Upper lobe of right lung (tissue), 1 donor: ENCODE measurements at regions not wholly inside any gene's neighbourhood (a gene's known extent, or its start where the extent isn't known, plus 50 kb on each side); places are given as distances from the start of the nearest gene placed in this dataset.
"Not testable (repeated sequence)": the region's sequence is repeated elsewhere in the genome, so short reads cannot be mapped to it uniquely, and the experiment has no call there.

Source experiments
- ATAC-seq: fragments of 200-7000 bp; cut with Tn5 transposase; one replicate; pipeline ENCODE4 v1.9.1; 2020; ENCODE audit warnings: mild to moderate bottlenecking, moderate library complexity
- DNase-seq: peaks from one replicate; pipeline ENCODE4 v3.0.0-alpha.2; 2020
- H3K27ac ChIP-seq: fragments of 200-600 bp; one replicate; pipeline ENCODE4 v1.8.0; 2022
- H3K27me3 ChIP-seq: fragments of 200-600 bp; one replicate; pipeline ENCODE4 v1.8.0; 2022; ENCODE audit warnings: mild to moderate bottlenecking
- H3K36me3 ChIP-seq: fragments of 200-600 bp; one replicate; pipeline ENCODE4 v1.8.0; 2022
- H3K4me1 ChIP-seq: fragments of 200-600 bp; one replicate; pipeline ENCODE4 v1.8.0; 2022
- H3K4me3 ChIP-seq: fragments of 200-600 bp; one replicate; pipeline ENCODE4 v1.8.0; 2022; ENCODE audit warnings: mild to moderate bottlenecking
- H3K9me3 ChIP-seq: fragments of 200-600 bp; one replicate; pipeline ENCODE4 v1.8.0; 2022
- intact Hi-C: fragments of 100-400 bp; cut with DNase I; formaldehyde crosslinking; loops from one replicate; pipeline ENCODE4 v1.11.0; 2022
- TF ChIP-seq, protein P1 (sequence below): fragments of 200-600 bp; IDR thresholded peaks from one replicate; pipeline ENCODE4 v1.8.0; 2022; ENCODE audit warnings: antibody characterized with exemption
- donor health status: DM: no; HTN: yes; CAD: no; lungs with severe emphysema.

DNA sequence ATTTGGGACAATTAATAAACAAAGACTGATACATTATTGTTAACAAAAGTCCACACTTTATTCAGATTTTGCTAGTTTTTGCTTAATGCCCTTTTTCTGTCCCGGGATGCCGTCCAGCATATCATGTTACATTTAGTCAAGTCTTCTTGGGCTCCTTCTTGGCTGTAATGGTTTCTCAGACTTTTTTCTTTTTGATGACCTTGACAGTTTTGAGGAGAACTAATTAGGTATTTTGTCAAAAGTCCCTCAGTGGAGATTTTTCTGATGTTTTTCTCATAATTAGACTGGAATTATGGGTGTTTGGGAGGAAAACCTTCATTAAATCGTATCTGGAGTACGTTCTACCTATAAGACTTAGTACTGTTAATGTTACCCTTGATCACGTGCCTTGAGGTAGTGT, 177.2 kb downstream of the MCHR2 start:
- intact Hi-C loops = no loop called here
- no peak overlapping the region for H3K27ac ChIP-seq
- no peaks in the 10 kb centered on the region for H3K36me3 ChIP-seq
- no peak for ATAC-seq
- H3K4me3 ChIP-seq = no peak overlapping the region
- no peaks in the 10 kb centered on the region for H3K9me3 ChIP-seq
- no peak for DNase-seq
- H3K27me3 ChIP-seq = no peaks in the 10 kb centered on the region
- TF ChIP-seq, protein P1, sequence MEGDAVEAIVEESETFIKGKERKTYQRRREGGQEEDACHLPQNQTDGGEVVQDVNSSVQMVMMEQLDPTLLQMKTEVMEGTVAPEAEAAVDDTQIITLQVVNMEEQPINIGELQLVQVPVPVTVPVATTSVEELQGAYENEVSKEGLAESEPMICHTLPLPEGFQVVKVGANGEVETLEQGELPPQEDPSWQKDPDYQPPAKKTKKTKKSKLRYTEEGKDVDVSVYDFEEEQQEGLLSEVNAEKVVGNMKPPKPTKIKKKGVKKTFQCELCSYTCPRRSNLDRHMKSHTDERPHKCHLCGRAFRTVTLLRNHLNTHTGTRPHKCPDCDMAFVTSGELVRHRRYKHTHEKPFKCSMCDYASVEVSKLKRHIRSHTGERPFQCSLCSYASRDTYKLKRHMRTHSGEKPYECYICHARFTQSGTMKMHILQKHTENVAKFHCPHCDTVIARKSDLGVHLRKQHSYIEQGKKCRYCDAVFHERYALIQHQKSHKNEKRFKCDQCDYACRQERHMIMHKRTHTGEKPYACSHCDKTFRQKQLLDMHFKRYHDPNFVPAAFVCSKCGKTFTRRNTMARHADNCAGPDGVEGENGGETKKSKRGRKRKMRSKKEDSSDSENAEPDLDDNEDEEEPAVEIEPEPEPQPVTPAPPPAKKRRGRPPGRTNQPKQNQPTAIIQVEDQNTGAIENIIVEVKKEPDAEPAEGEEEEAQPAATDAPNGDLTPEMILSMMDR = no peak
- H3K4me1 ChIP-seq = no peaks in the 10 kb centered on the region

DNA sequence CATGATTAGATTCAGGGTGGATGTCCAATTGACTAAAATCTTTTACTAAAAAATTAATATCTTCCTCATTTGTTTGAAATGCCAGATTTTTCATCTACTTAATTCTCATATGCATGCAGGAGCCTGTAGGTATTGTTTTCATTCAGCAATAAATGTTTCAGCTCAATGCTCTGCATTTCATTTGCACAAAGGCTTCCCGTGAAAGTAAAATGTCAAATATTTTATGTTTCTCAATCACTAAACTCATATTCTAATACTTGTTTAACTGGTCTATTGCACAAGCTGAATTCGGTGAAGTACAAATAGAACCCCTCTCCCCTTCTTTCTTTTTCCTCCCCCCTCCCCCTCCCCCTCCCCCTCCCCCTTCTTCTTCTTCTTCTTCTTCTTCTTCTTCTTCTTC, 175.9 kb downstream of the MCHR2 start:
- intact Hi-C loops = no loop called here

DNA sequence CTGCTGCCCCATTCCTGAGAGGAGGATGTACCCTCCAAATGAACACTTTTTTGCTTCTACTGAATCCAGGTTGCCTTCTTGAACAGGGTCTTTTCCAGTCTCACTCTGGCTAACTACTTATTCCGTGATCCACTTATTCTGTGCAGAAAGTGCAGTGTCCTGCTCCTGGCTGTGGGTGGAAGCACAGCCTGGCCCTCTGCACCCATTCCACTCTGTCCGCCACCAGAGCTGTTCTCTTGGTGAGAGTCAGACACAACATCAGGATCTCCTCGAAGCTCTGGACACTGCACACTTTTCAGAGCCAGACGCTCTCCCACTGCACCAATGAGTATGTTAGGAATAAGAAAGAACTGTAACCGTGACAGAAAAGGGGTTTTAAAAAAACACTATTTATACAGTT, 174.2 kb downstream of the MCHR2 start:
- Histone ChIP-seq H3K4me1 (no peaks in the 10 kb centered on the region), H3K9me3 (no peaks in the 10 kb centered on the region), H3K4me3 (no peak overlapping the region), H3K36me3 (no peaks in the 10 kb centered on the region), H3K27me3 (no peaks in the 10 kb centered on the region), H3K27ac (no peak overlapping the region)
- TF ChIP-seq, protein P1 = no peak
- intact Hi-C loops = no loop called here
- ATAC-seq (no peak), DNase-seq (no peak)

More for the DNA sequence above, 175.9 kb downstream of the MCHR2 start:
- Histone ChIP-seq H3K4me1 (no peaks in the 10 kb centered on the region), H3K4me3 (no peak overlapping the region), H3K27me3 (no peaks in the 10 kb centered on the region), H3K27ac (no peak overlapping the region), H3K36me3 (no peaks in the 10 kb centered on the region), H3K9me3 (no peaks in the 10 kb centered on the region)
- ATAC-seq = no peak
- no peak for DNase-seq
- TF ChIP-seq, protein P1 = no peak

DNA sequence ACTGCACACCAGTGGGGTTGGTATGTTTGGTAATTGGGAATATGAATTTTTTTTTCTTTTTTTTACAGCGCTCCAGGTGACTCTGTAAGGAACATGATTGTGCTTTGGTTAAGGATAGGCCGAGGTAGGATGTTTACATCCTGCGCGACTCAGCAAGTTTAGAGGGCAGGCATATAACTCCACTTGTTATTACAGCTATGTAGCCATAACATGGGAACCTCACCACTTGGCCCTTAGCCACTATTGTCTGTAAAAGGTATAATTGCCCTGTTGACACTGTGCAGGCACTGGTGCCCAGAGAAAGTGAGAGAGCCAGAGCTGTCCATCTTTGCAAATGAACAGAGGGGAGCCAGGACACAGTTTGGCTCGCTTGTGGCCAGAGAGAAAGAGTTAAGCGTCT, 172.9 kb downstream of the MCHR2 start:
- DNase-seq = no peak
- TF ChIP-seq, protein P1 = no peak

DNA sequence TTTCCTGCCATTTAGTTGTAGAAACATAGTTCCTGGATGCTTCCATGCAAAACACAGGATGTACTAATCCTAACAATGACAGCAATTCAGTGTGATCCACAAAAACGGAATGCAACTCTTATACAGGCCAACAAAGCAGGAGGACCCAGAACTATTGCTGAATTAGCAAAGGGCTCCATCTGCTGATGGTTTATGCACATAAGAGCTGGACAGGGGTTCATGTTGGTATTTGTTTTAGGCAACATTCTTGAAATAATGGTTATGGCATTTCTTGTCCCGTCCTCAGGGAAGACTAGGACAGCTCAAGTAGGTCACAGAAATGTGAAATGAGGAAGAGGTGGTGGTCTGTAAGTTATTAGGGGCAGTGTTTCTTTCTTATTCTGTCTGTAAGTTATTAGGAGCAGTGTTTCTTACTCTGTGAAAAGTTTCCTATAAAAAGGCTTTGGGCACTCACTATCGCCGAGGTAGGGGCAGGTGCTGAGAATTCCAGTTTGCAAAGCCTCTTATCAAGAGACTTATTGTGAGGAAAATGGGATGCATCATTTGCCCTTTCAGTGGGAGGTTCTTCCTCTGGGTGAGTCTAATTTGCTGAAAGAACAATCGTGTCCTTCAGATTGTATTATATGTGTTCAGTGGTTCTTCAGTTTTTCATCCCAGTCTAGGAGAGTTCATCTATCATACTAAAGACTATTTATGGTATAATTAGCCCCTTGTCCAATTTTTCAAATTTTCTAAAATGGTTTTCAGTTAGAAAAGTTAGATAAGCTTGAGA, 171.1 kb downstream of the MCHR2 start:
- Histone ChIP-seq H3K9me3 (no peaks in the 10 kb centered on the region), H3K27ac (no peak overlapping the region), H3K36me3 (no peaks in the 10 kb centered on the region), H3K27me3 (no peaks in the 10 kb centered on the region), H3K4me3 (no peak overlapping the region), H3K4me1 (no peaks in the 10 kb centered on the region)
- DNase-seq = no peak
- TF ChIP-seq, protein P1 = peak; percentile 35
- ATAC-seq = peak; percentile 76
- intact Hi-C loops = no loop called here

More for the DNA sequence above, 172.9 kb downstream of the MCHR2 start:
- Histone ChIP-seq H3K4me1 (no peaks in the 10 kb centered on the region), H3K27me3 (no peaks in the 10 kb centered on the region), H3K36me3 (no peaks in the 10 kb centered on the region), H3K9me3 (no peaks in the 10 kb centered on the region), H3K4me3 (no peak overlapping the region), H3K27ac (no peak overlapping the region)
- intact Hi-C loops = no loop called here
- no peak for ATAC-seq

DNA sequence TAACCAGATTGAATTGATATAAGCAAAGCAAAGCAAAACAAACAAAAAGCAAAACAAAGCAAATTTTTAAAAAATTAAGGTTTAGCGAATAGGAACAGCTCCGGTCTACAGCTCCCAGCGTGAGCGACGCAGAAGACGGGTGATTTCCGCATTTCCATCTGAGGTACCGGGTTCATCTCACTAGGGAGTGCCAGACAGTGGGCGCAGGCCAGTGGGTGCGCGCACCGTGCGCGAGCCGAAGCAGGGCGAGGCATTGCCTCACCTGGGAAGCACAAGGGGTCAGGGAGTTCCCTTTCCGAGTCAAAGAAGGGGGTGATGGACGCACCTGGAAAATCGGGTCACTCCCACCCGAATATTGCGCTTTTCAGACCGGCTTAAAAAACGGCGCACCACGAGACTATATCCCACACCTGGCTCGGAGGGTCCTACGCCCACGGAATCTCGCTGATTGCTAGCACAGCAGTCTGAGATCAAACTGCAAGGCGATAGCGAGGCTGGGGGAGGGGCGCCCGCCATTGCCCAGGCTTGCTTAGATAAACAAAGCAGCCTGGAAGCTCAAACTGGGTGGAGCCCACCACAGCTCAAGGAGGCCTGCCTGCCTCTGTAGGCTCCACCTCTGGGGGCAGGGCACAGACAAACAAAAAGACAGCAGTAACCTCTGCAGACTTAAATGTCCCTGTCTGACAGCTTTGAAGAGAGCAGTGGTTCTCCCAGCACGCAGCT, 170.3 kb downstream of the MCHR2 start:
- H3K36me3 ChIP-seq, H3K9me3 ChIP-seq, H3K4me3 ChIP-seq, DNase-seq, ATAC-seq, intact Hi-C loops, H3K27me3 ChIP-seq, H3K27ac ChIP-seq, H3K4me1 ChIP-seq: not testable (repeated sequence)
